ENCODE measurements at regions not wholly inside any gene's neighbourhood (a gene's known extent, or its start where the extent isn't known, plus 50 kb on each side); places are given as distances from the start of the nearest gene placed in this dataset.

GRCh38 chr5:3424946-3425345, 170.7 kb upstream of the IRX1 start:
- no peak overlapping the region for H3K4me3 ChIP-seq
- no peak for DNase-seq (ENCODE audit: low spot score in 2 of 2)
- H3K36me3 ChIP-seq, result no peaks in the 10 kb centered on the region
- H3K9me3 ChIP-seq, result peaks cover 0 to 7% of the 10 kb centered on the region in 2 donors
- peaks cover 0 to 6% of the 10 kb centered on the region in 2 donors for H3K27me3 ChIP-seq
- TF ChIP-seq POLR2AphosphoS5 (IDR thresholded peaks at IDR 0.05), result no peak
- TF ChIP-seq POLR2A (IDR thresholded peaks at IDR 0.05), result no peak
- TF ChIP-seq, protein P1, sequence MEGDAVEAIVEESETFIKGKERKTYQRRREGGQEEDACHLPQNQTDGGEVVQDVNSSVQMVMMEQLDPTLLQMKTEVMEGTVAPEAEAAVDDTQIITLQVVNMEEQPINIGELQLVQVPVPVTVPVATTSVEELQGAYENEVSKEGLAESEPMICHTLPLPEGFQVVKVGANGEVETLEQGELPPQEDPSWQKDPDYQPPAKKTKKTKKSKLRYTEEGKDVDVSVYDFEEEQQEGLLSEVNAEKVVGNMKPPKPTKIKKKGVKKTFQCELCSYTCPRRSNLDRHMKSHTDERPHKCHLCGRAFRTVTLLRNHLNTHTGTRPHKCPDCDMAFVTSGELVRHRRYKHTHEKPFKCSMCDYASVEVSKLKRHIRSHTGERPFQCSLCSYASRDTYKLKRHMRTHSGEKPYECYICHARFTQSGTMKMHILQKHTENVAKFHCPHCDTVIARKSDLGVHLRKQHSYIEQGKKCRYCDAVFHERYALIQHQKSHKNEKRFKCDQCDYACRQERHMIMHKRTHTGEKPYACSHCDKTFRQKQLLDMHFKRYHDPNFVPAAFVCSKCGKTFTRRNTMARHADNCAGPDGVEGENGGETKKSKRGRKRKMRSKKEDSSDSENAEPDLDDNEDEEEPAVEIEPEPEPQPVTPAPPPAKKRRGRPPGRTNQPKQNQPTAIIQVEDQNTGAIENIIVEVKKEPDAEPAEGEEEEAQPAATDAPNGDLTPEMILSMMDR (IDR thresholded peaks at IDR 0.05), result no peak
- intact Hi-C loops (cut with DNase I; ENCODE audit: low total_unique reads), result no loop called here
- H3K4me1 ChIP-seq, result no peaks in the 10 kb centered on the region
- no peak overlapping the region for H3K27ac ChIP-seq

- no peaks in the 10 kb centered on the region for H3K9me3 ChIP-seq
- H3K27me3 ChIP-seq, result no peaks in the 10 kb centered on the region
- no peak for TF ChIP-seq POLR2A (IDR thresholded peaks at IDR 0.05)
- intact Hi-C loops (cut with DNase I; ENCODE audit: low total_unique reads), result loop anchor here (10.0 kb wide), 1 partner anchor 1437 kb away; no protein-coding TSS in a partner anchor
- DNase-seq (ENCODE audit: low spot score in 2 of 2), result no peak
- H3K4me3 ChIP-seq, result no peak overlapping the region
- no peak overlapping the region for H3K27ac ChIP-seq
- no peaks in the 10 kb centered on the region for H3K36me3 ChIP-seq
- no peaks in the 10 kb centered on the region for H3K4me1 ChIP-seq
Observed at GRCh38 chr5:3417376-3417943, 178.2 kb upstream of the IRX1 start.

GRCh38 chr5:3414371-3414770, 181.3 kb upstream of the IRX1 start:
- H3K27me3 ChIP-seq, result no peaks in the 10 kb centered on the region
- intact Hi-C loops (cut with DNase I; ENCODE audit: low total_unique reads), result loop anchor here (10.0 kb wide), 1 partner anchor 1440 kb away; no protein-coding TSS in a partner anchor
- H3K36me3 ChIP-seq, result no peaks in the 10 kb centered on the region
- no peaks in the 10 kb centered on the region for H3K4me1 ChIP-seq
- H3K4me3 ChIP-seq, result no peak overlapping the region
- TF ChIP-seq POLR2A (IDR thresholded peaks at IDR 0.05), result no peak
- no peak for TF ChIP-seq POLR2AphosphoS5 (IDR thresholded peaks at IDR 0.05)
- TF ChIP-seq, protein P1 (IDR thresholded peaks at IDR 0.05), result no peak
- no peak overlapping the region for H3K27ac ChIP-seq
- DNase-seq (ENCODE audit: low spot score in 2 of 2), result no peak
- H3K9me3 ChIP-seq, result peaks cover 0 to 14% of the 10 kb centered on the region in 2 donors

- Histone ChIP-seq H3K4me1 (no peaks in the 10 kb centered on the region), H3K27me3 (no peaks in the 10 kb centered on the region), H3K36me3 (no peaks in the 10 kb centered on the region), H3K9me3 (peaks cover 0 to 14% of the 10 kb centered on the region in 2 donors), H3K4me3 (no peak overlapping the region), H3K27ac (no peak overlapping the region)
- intact Hi-C loops (cut with DNase I; ENCODE audit: low total_unique reads), result loop anchor here (10.0 kb wide), 1 partner anchor 1443 kb away; no protein-coding TSS in a partner anchor
- DNase-seq (ENCODE audit: low spot score in 2 of 2), result no peak
- TF ChIP-seq POLR2A (IDR thresholded peaks at IDR 0.05) (no peak), POLR2AphosphoS5 (IDR thresholded peaks at IDR 0.05) (no peak)
- TF ChIP-seq, protein P1 (IDR thresholded peaks at IDR 0.05), result no peak
Observed at GRCh38 chr5:3412146-3412545, 183.5 kb upstream of the IRX1 start.

DNA sequence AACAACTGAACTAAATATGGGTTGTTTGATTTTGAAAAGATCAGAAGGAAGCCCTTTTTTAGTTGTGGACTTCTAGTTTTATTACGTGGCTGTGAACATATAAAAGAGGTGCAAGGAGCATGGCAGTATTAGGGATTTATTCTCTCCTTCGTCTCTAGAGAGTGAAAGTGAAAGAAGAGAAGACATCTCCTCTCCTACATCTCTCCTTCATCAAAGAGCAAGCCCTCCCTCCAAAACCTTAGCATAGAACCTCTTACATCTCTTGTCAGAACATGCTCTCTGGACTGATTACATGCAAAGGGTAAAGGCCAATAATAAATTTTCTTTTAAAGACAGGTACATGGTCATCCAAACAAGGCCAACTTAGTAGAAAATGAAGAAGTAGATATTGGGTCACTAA, 184.3 kb upstream of the IRX1 start:
- intact Hi-C loops (cut with DNase I; ENCODE audit: low total_unique reads), result loop anchor here (10.0 kb wide), 1 partner anchor 1443 kb away; no protein-coding TSS in a partner anchor
- no peaks in the 10 kb centered on the region for H3K4me1 ChIP-seq
- no peaks in the 10 kb centered on the region for H3K36me3 ChIP-seq
- no peak overlapping the region for H3K27ac ChIP-seq
- H3K4me3 ChIP-seq, result no peak overlapping the region
- DNase-seq (ENCODE audit: low spot score in 2 of 2), result no peak
- peaks cover 7 to 22% of the 10 kb centered on the region in 2 donors for H3K9me3 ChIP-seq
- H3K27me3 ChIP-seq, result no peaks in the 10 kb centered on the region
- TF ChIP-seq, protein P1 (IDR thresholded peaks at IDR 0.05), result no peak
- no peak for TF ChIP-seq POLR2AphosphoS5 (IDR thresholded peaks at IDR 0.05)
- TF ChIP-seq POLR2A (IDR thresholded peaks at IDR 0.05), result no peak

Data from breast epithelium (tissue), 4 donors.